ENCODE measurements at regions not wholly inside any gene's neighbourhood (a gene's known extent, or its start where the extent isn't known, plus 50 kb on each side); places are given as distances from the start of the nearest gene placed in this dataset.

GRCh38 chr10:121292321-121292720 is 305.9 kb downstream of the FGFR2 start:
- Histone ChIP-seq H4K20me1 (ENCODE audit: insufficient read depth, low read length, poor library complexity, severe bottlenecking) (no peaks in the 10 kb centered on the region), H2AFZ (ENCODE audit: low read length) (no peak overlapping the region), H3K36me3 (ENCODE audit: insufficient read depth, low read length) (no peaks in the 10 kb centered on the region), H3K79me2 (ENCODE audit: insufficient read depth, low read length) (no peaks in the 10 kb centered on the region), H3K27me3 (ENCODE audit: insufficient read depth, low read length, poor library complexity, severe bottlenecking) (no peaks in the 10 kb centered on the region), H3F3A (ENCODE audit: low read depth) (no peaks in the 10 kb centered on the region), H3K9me2 (replicated peaks; ENCODE audit: low read depth, low read length) (no peaks in the 10 kb centered on the region), H3K4me3 (ENCODE audit: low read length, poor library complexity, severe bottlenecking) (no peak overlapping the region), H3K9ac (ENCODE audit: low read depth, low read length, poor library complexity, severe bottlenecking) (no peak overlapping the region), H3K4me2 (ENCODE audit: low read depth, low read length, poor library complexity, severe bottlenecking) (no peak overlapping the region), H3K4me1 (ENCODE audit: insufficient read depth, low read length, poor library complexity, severe bottlenecking) (no peaks in the 10 kb centered on the region), H3K9me3 (ENCODE audit: insufficient read depth, low read depth, low read length) (no peaks in the 10 kb centered on the region; the same call in 1 of the 2 replicates)
- TF ChIP-seq CTCF (conservative IDR thresholded peaks at IDR 0.05; ENCODE audit: low read length) (no peak), EZH2phosphoT487 (IDR thresholded peaks at IDR 0.05; ENCODE audit: borderline replicate concordance) (no peak)

- Histone ChIP-seq H3K4me1 (ENCODE audit: insufficient read depth, low read length, poor library complexity, severe bottlenecking) (no peaks in the 10 kb centered on the region), H3K9ac (ENCODE audit: low read depth, low read length, poor library complexity, severe bottlenecking) (no peak overlapping the region), H3K9me2 (replicated peaks; ENCODE audit: low read depth, low read length) (no peaks in the 10 kb centered on the region), H3K4me3 (ENCODE audit: low read length, poor library complexity, severe bottlenecking) (no peak overlapping the region), H2AFZ (ENCODE audit: low read length) (no peak overlapping the region), H3K9me3 (ENCODE audit: insufficient read depth, low read depth, low read length) (no peaks in the 10 kb centered on the region; the same call in 1 of the 2 replicates), H3K4me2 (ENCODE audit: low read depth, low read length, poor library complexity, severe bottlenecking) (no peak overlapping the region), H3F3A (ENCODE audit: low read depth) (no peaks in the 10 kb centered on the region), H3K27me3 (ENCODE audit: insufficient read depth, low read length, poor library complexity, severe bottlenecking) (no peaks in the 10 kb centered on the region), H3K79me2 (ENCODE audit: insufficient read depth, low read length) (no peaks in the 10 kb centered on the region), H4K20me1 (ENCODE audit: insufficient read depth, low read length, poor library complexity, severe bottlenecking) (no peaks in the 10 kb centered on the region), H3K36me3 (ENCODE audit: insufficient read depth, low read length) (no peaks in the 10 kb centered on the region)
- TF ChIP-seq EZH2phosphoT487 (IDR thresholded peaks at IDR 0.05; ENCODE audit: borderline replicate concordance) (no peak), CTCF (conservative IDR thresholded peaks at IDR 0.05; ENCODE audit: low read length) (no peak)
These were observed 305.1 kb downstream of the FGFR2 start for GRCh38 chr10:121293110-121293509.

GRCh38 chr10:121294630-121295029 is 303.6 kb downstream of the FGFR2 start:
- Histone ChIP-seq H3K9ac (ENCODE audit: low read depth, low read length, poor library complexity, severe bottlenecking) (no peak overlapping the region), H3K9me2 (replicated peaks; ENCODE audit: low read depth, low read length) (no peaks in the 10 kb centered on the region), H3K4me2 (ENCODE audit: low read depth, low read length, poor library complexity, severe bottlenecking) (no peak overlapping the region), H3K27me3 (ENCODE audit: insufficient read depth, low read length, poor library complexity, severe bottlenecking) (no peaks in the 10 kb centered on the region), H3F3A (ENCODE audit: low read depth) (no peaks in the 10 kb centered on the region), H3K9me3 (ENCODE audit: insufficient read depth, low read depth, low read length) (no peaks in the 10 kb centered on the region; the same call in 1 of the 2 replicates), H2AFZ (ENCODE audit: low read length) (no peak overlapping the region), H3K79me2 (ENCODE audit: insufficient read depth, low read length) (no peaks in the 10 kb centered on the region), H3K4me3 (ENCODE audit: low read length, poor library complexity, severe bottlenecking) (no peak overlapping the region), H3K36me3 (ENCODE audit: insufficient read depth, low read length) (no peaks in the 10 kb centered on the region), H3K4me1 (ENCODE audit: insufficient read depth, low read length, poor library complexity, severe bottlenecking) (no peaks in the 10 kb centered on the region), H4K20me1 (ENCODE audit: insufficient read depth, low read length, poor library complexity, severe bottlenecking) (no peaks in the 10 kb centered on the region)
- TF ChIP-seq EZH2phosphoT487 (IDR thresholded peaks at IDR 0.05; ENCODE audit: borderline replicate concordance) (no peak), CTCF (conservative IDR thresholded peaks at IDR 0.05; ENCODE audit: low read length) (no peak)
